ENCODE measurements at regions not wholly inside any gene's neighbourhood (a gene's known extent, or its start where the extent isn't known, plus 50 kb on each side); places are given as distances from the start of the nearest gene placed in this dataset.

- POLR2A ChIA-PET (ENCODE audit: low non-redundant PET), result no interaction called here
- no peak overlapping the region for H3K27ac ChIP-seq
- DNase-seq (ENCODE audit: low spot score), result no peak
- CTCF ChIA-PET, result no interaction called here
- TF ChIP-seq CTCF (conservative IDR thresholded peaks at IDR 0.05; ENCODE audit: low read depth), result no peak
Observed at GRCh38 chr2:14363137-14363536, 269.4 kb upstream of the LRATD1 start.

GRCh38 chr2:14363976-14364375 is 268.5 kb upstream of the LRATD1 start:
- no peak overlapping the region for H3K27ac ChIP-seq
- DNase-seq (ENCODE audit: low spot score), result no peak
- ChIA-PET CTCF (no interaction called here), POLR2A (ENCODE audit: low non-redundant PET) (no interaction called here)
- TF ChIP-seq CTCF (conservative IDR thresholded peaks at IDR 0.05; ENCODE audit: low read depth), result no peak

- H3K27ac ChIP-seq, result no peak overlapping the region
- CTCF ChIA-PET, result no interaction called here
- POLR2A ChIA-PET (ENCODE audit: low non-redundant PET), result no interaction called here
- DNase-seq (ENCODE audit: low spot score), result no peak
- no peak for TF ChIP-seq CTCF (conservative IDR thresholded peaks at IDR 0.05; ENCODE audit: low read depth)
Observed at GRCh38 chr2:14364471-14364870, 268.0 kb upstream of the LRATD1 start.

GRCh38 chr2:14385043-14385442 is 247.5 kb upstream of the LRATD1 start:
- no peak for DNase-seq (ENCODE audit: low spot score)
- H3K27ac ChIP-seq, result no peak overlapping the region
- TF ChIP-seq CTCF (conservative IDR thresholded peaks at IDR 0.05; ENCODE audit: low read depth), result no peak
- POLR2A ChIA-PET (ENCODE audit: low non-redundant PET), result no interaction called here
- CTCF ChIA-PET, result interaction anchor here (0.6 to 1.7 kb wide), 3 partner anchors 250 to 377 kb away, joined by 4 to 7 read pairs (median 5); no protein-coding TSS in a partner anchor

GRCh38 chr2:14387332-14387731 is 245.2 kb upstream of the LRATD1 start:
- POLR2A ChIA-PET (ENCODE audit: low non-redundant PET), result no interaction called here
- H3K27ac ChIP-seq, result no peak overlapping the region
- CTCF ChIA-PET, result no interaction called here
- DNase-seq (ENCODE audit: low spot score), result no peak
- TF ChIP-seq CTCF (conservative IDR thresholded peaks at IDR 0.05; ENCODE audit: low read depth), result no peak

- no peak for DNase-seq (ENCODE audit: low spot score)
- no peak for TF ChIP-seq CTCF (conservative IDR thresholded peaks at IDR 0.05; ENCODE audit: low read depth)
- no peak overlapping the region for H3K27ac ChIP-seq
- ChIA-PET CTCF (no interaction called here), POLR2A (ENCODE audit: low non-redundant PET) (interaction anchor here (0.6 kb wide), 1 partner anchor 228 kb away, joined by 3 read pairs; no protein-coding TSS in a partner anchor)
Observed at GRCh38 chr2:14388724-14389123, 243.8 kb upstream of the LRATD1 start.

- ChIA-PET CTCF (no interaction called here), POLR2A (ENCODE audit: low non-redundant PET) (no interaction called here)
- no peak for DNase-seq (ENCODE audit: low spot score)
- TF ChIP-seq CTCF (conservative IDR thresholded peaks at IDR 0.05; ENCODE audit: low read depth), result no peak
- H3K27ac ChIP-seq, result no peak overlapping the region
Observed at GRCh38 chr2:14396533-14397083, 235.9 kb upstream of the LRATD1 start.

Data from RWPE1 (cell line).